ENCODE measurements at regions not wholly inside any gene's neighbourhood (a gene's known extent, or its start where the extent isn't known, plus 50 kb on each side); places are given as distances from the start of the nearest gene placed in this dataset.

GRCh38 chr1:29865051-29865450 is 628.7 kb downstream of the PTPRU start:
- TF ChIP-seq ATF3 (IDR thresholded peaks at IDR 0.05) (no peak), EZH2phosphoT487 (IDR thresholded peaks at IDR 0.05; ENCODE audit: borderline replicate concordance) (no peak), POLR2AphosphoS5 (IDR thresholded peaks at IDR 0.05; ENCODE audit: low read depth, low read length) (no peak), RAD21 (IDR thresholded peaks at IDR 0.05; ENCODE audit: low read depth) (no peak), EZH2 (IDR thresholded peaks at IDR 0.05) (no peak), ZBTB33 (IDR thresholded peaks at IDR 0.05; ENCODE audit: extremely low read depth, insufficient replicate concordance, low read length) (no peak), JUND (IDR thresholded peaks at IDR 0.05) (no peak)
- TF ChIP-seq, protein P1, sequence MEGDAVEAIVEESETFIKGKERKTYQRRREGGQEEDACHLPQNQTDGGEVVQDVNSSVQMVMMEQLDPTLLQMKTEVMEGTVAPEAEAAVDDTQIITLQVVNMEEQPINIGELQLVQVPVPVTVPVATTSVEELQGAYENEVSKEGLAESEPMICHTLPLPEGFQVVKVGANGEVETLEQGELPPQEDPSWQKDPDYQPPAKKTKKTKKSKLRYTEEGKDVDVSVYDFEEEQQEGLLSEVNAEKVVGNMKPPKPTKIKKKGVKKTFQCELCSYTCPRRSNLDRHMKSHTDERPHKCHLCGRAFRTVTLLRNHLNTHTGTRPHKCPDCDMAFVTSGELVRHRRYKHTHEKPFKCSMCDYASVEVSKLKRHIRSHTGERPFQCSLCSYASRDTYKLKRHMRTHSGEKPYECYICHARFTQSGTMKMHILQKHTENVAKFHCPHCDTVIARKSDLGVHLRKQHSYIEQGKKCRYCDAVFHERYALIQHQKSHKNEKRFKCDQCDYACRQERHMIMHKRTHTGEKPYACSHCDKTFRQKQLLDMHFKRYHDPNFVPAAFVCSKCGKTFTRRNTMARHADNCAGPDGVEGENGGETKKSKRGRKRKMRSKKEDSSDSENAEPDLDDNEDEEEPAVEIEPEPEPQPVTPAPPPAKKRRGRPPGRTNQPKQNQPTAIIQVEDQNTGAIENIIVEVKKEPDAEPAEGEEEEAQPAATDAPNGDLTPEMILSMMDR (IDR thresholded peaks at IDR 0.05 in 2 of 3, conservative IDR thresholded peaks at IDR 0.05 in 1 of 3; ENCODE audit: borderline replicate concordance in 1 of 3, insufficient read depth in 1 of 3, low read depth in 2 of 3, low read length in 2 of 3) = no peak
- TF ChIP-seq, protein P2, sequence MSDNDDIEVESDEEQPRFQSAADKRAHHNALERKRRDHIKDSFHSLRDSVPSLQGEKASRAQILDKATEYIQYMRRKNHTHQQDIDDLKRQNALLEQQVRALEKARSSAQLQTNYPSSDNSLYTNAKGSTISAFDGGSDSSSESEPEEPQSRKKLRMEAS (IDR thresholded peaks at IDR 0.05) = no peak

Data from HCT116 (cell line).